GM10266 (cell line): ENCODE measurements at regions not wholly inside any gene's neighbourhood (a gene's known extent, or its start where the extent isn't known, plus 50 kb on each side); places are given as distances from the start of the nearest gene placed in this dataset.

Experiments used
- DNase-seq: peaks from one replicate; pipeline ENCODE4 v3.0.0; 2012; ENCODE audit errors: extremely low spot score
- CTCF ChIP-seq: IDR thresholded peaks from 2 replicates; pipeline ENCODE4 v1.5.1; 2012; ENCODE audit warnings: mild to moderate bottlenecking, low read depth; ENCODE audit not compliant: control insufficient read depth, insufficient read depth; ENCODE audit errors: missing control alignments

- no peak for TF ChIP-seq CTCF
- DNase-seq = no peak
Measured at GRCh38 chr4:8695237-8696219, 103.0 kb downstream of the CPZ start.

GRCh38 chr4:8694651-8695151 lies 102.1 kb downstream of the CPZ start:
- TF ChIP-seq CTCF = no peak
- DNase-seq = no peak

- DNase-seq = no peak
- no peak for TF ChIP-seq CTCF
Measured at GRCh38 chr4:8694226-8694625, 101.7 kb downstream of the CPZ start.

- no peak for DNase-seq
- TF ChIP-seq CTCF = no peak
Measured at GRCh38 chr4:8691151-8691775, 98.7 kb downstream of the CPZ start.

- no peak for TF ChIP-seq CTCF
- DNase-seq = no peak
Measured at GRCh38 chr4:8690216-8691150, 97.9 kb downstream of the CPZ start.

GRCh38 chr4:8689741-8690140 lies 97.2 kb downstream of the CPZ start:
- no peak for TF ChIP-seq CTCF
- DNase-seq = no peak
